Psoas muscle (tissue), 7 donors: ENCODE measurements at regions not wholly inside any gene's neighbourhood (a gene's known extent, or its start where the extent isn't known, plus 50 kb on each side); places are given as distances from the start of the nearest gene placed in this dataset.

Experiments
- ATAC-seq, 4 donors: fragments of 200-7000 bp; cut with Tn5 transposase; one replicate each; pipeline ENCODE4 v1.9.1; 2020; ENCODE audit warnings: moderate library complexity in 3 of 4, mild to moderate bottlenecking in 2 of 4
- DNase-seq, 2 donors: peaks; one replicate each; pipeline ENCODE4 v3.0.0-alpha.2; 2020
- H3K27ac ChIP-seq: fragments of 200-600 bp; one replicate; pipeline ENCODE4 v1.8.0; 2022
- H3K27me3 ChIP-seq, 3 donors: fragments of 200-600 bp in 1 of 3; one replicate each; pipeline versions ENCODE4 v1.6.1 to v1.8.0; 2013 to 2022; ENCODE audit warnings: low read length in 2 of 3, mild to moderate bottlenecking in 2 of 3, moderate library complexity in 1 of 3; ENCODE audit not compliant: insufficient read depth in 3 of 3
- H3K36me3 ChIP-seq, 2 donors: fragments of 200-600 bp in 1 of 2; one replicate each; pipeline versions ENCODE4 v1.6.1 to v1.8.0; 2013 to 2022; ENCODE audit warnings: low read depth in 1 of 2, mild to moderate bottlenecking in 1 of 2, moderate library complexity in 1 of 2; ENCODE audit not compliant: insufficient read depth in 1 of 2
- H3K4me1 ChIP-seq: fragments of 200-600 bp; one replicate; pipeline ENCODE4 v1.8.0; 2022
- H3K4me3 ChIP-seq: fragments of 200-600 bp; one replicate; pipeline ENCODE4 v1.8.0; 2022; ENCODE audit warnings: mild to moderate bottlenecking
- H3K9me3 ChIP-seq: fragments of 200-600 bp; one replicate; pipeline ENCODE4 v1.8.0; 2022
- CTCF ChIP-seq: fragments of 200-600 bp; IDR thresholded peaks from one replicate; pipeline ENCODE4 v1.8.0; 2022; ENCODE audit warnings: antibody characterized with exemption
- WGBS, 3 donors: extraction: QIAGEN DNeasy Blood & Tissue Kit; methylation state at CpG; one replicate each; pipeline versions ENCODE4 v1.1.6 to v1.1.7; 2013; 5-methylcytosine and 5-hydroxymethylcytosine counted together
- intact Hi-C, 2 donors: fragments of 100-400 bp; cut with DNase I; formaldehyde crosslinking; loops; one replicate each; pipeline versions ENCODE4 v1.11.0 to v1.14.2; 2022
- donor health status: healthy with polysubstance abuse.
- donor health status: DM: no; HTN: no; CAD: no; lungs with moderate emphysema.
- donor health status: Bipolar disorder and iron deficiency.
- donor health status: healthy.
- donor health status: DM: yes; HTN: yes; CAD: no.
- donor health status: DM: no; HTN: no; CAD: no.
- donor health status: DM: yes; HTN: yes; CAD: no.

DNA sequence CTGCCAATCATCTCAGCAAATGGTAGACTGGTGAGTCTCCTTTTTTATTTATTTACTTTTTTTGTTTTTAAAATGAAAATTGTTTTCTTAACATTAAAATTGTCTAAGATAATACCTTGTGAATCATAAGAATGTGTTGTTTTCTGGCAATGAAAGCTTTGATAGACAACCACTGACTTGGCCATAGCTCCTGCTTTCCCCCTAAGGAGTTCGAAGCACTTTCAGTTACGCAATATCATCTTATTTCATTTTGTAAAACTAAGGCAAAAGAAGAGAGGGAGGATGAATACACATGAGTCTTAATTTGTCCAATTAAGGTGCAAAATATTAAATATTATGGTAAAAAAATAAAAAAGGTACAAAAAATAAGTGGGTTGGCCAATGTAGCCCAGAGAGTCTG lies 74.8 kb upstream of the PLCL2 start:
- 81 to 89% (median 88%) methylated on average over 2 of the region's 2 CpGs for WGBS, 3 donors
- intact Hi-C loops = loop anchor here in 1 of 2 donors (5.0 kb wide), 1 partner anchor 38 kb away; no protein-coding TSS in a partner anchor
- no peak for TF ChIP-seq CTCF
- Histone ChIP-seq H3K9me3 (no peaks in the 10 kb centered on the region), H3K4me1 (peaks cover 6% of the 10 kb centered on the region), H3K27me3 (no peaks in the 10 kb centered on the region), H3K36me3 (no peaks in the 10 kb centered on the region), H3K4me3 (no peak overlapping the region), H3K27ac (no peak overlapping the region)
- DNase-seq (no peak), ATAC-seq (no peak)

DNA sequence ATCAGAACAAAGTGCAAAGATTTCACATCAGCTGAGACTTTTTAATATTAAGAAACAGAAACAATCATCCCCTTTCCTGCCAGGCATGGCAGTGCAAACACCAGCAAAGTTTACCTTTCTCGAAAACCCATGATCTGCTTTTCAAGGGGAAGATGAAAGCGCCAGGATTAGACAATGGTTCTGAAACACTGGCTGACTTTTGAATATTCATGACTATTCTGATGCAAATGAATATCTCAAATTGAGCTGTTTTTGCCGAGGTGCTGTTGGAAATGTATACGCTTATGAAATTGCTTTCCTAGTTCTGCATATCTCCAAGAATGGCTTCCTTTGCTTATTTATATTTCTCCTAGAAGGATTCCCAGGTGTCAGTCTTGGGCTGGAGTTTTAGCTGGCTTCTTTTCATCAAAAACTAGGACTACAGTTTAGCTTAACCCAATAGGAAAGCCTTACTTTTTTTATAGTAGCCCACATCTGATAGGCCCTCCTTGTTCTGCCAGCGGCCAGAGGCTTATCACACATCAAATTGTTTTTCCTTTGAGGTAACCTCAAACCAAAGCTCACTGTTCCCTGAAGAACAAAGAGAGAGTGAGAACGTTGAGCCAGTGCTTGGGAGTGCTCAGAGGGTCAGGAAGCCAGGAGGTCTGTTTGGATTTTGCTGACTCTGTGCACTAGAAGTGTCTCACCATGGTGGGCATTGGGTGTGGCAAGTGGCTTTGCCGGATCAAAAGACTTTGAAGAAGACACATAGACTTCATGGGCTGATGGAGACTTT lies 74.0 kb upstream of the PLCL2 start:
- 65 to 79% (median 79%) methylated on average over 7 of the region's 7 CpGs for WGBS, 3 donors
- no peak for TF ChIP-seq CTCF
- intact Hi-C loops = no loop called here
- H3K9me3 ChIP-seq = no peaks in the 10 kb centered on the region
- no peak overlapping the region for H3K4me3 ChIP-seq
- ATAC-seq = no peak
- no peaks in the 10 kb centered on the region for H3K27me3 ChIP-seq
- peaks cover 6% of the 10 kb centered on the region for H3K4me1 ChIP-seq
- no peaks in the 10 kb centered on the region for H3K36me3 ChIP-seq
- H3K27ac ChIP-seq = no peak overlapping the region
- DNase-seq = no peak

DNA sequence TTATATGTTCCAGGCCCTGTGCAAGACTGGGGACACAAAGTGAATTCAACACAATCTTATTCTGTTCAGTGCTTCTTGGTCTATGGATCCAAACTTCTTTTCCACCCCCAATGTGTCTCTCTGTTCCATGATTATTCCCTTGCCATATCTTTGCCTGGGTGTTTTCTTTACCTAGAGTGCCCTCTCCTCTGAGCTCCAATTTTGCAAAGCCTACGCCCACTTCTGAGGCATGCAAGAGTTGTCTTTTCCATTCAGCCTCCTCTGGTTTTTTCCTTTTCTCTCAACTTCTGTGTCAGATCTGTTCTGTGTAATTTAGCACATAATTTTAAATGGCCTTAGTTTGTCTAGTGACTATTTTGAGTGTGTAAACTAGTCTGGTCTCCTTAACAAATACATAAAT lies 72.8 kb upstream of the PLCL2 start:
- TF ChIP-seq CTCF = no peak
- intact Hi-C loops = no loop called here
- 96 to 100% (median 96%) methylated on average over 1 of the region's 1 CpG for WGBS, 3 donors
- Histone ChIP-seq H3K27me3 (no peaks in the 10 kb centered on the region), H3K9me3 (no peaks in the 10 kb centered on the region), H3K4me1 (peaks cover 15% of the 10 kb centered on the region), H3K27ac (no peak overlapping the region), H3K36me3 (no peaks in the 10 kb centered on the region), H3K4me3 (no peak overlapping the region)
- no peak for ATAC-seq
- no peak for DNase-seq

GRCh38 chr3:16813336-16813735 lies 71.4 kb upstream of the PLCL2 start:
- ATAC-seq = no peak
- Histone ChIP-seq H3K4me1 (peaks cover 15% of the 10 kb centered on the region), H3K9me3 (no peaks in the 10 kb centered on the region), H3K27me3 (no peaks in the 10 kb centered on the region), H3K27ac (no peak overlapping the region), H3K4me3 (no peak overlapping the region), H3K36me3 (no peaks in the 10 kb centered on the region)
- intact Hi-C loops = no loop called here
- TF ChIP-seq CTCF = no peak
- no peak for DNase-seq
